ENCODE measurements at regions not wholly inside any gene's neighbourhood (a gene's known extent, or its start where the extent isn't known, plus 50 kb on each side); places are given as distances from the start of the nearest gene placed in this dataset.
"Not testable (repeated sequence)": the region's sequence is repeated elsewhere in the genome, so short reads cannot be mapped to it uniquely, and the experiment has no call there.

DNA sequence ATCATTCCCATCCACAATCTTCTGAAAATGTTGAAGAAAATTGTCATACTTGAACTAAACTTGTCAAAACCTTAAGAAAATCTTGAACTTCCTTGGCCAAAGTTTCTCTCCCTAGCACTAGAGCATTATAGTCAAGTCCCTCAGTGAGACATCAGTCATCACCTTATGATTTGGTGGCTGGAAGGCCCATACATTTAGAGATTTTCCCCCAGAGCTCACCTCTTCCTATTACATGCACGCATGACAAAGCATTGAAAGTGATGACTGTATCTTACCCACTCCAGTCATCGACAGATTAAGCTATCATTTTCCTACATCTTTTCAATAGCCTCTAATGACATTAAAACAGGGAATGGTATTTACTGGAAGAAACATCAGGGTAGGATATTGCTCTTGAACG is 948.8 kb downstream of the TMEM121 start:
- TF ChIP-seq EZH2 (IDR thresholded peaks at IDR 0.05; ENCODE audit: insufficient read depth, poor library complexity, severe bottlenecking); EZH2phosphoT487 (IDR thresholded peaks at IDR 0.05; ENCODE audit: insufficient read depth, low read depth): not testable (repeated sequence)
